HK-2 (cell line): ENCODE measurements at regions not wholly inside any gene's neighbourhood (a gene's known extent, or its start where the extent isn't known, plus 50 kb on each side); places are given as distances from the start of the nearest gene placed in this dataset.
"Not testable (repeated sequence)": the region's sequence is repeated elsewhere in the genome, so short reads cannot be mapped to it uniquely, and the experiment has no call there.

Source experiments
- DNase-seq: peaks from one replicate; pipeline ENCODE4 v3.0.0-alpha.2; 2018; ENCODE audit not compliant: unreplicated experiment

- DNase-seq, result no peak
Measured at GRCh38 chr11:13782390-13783075, 114.1 kb downstream of the FAR1 start.

- no peak for DNase-seq
Measured at GRCh38 chr11:13784441-13784840, 116.0 kb downstream of the FAR1 start.

- no peak for DNase-seq
Measured at GRCh38 chr11:13784855-13785254, 116.4 kb downstream of the FAR1 start.

GRCh38 chr11:13786688-13787087 lies 118.2 kb downstream of the FAR1 start:
- no peak for DNase-seq

- DNase-seq, result not testable (repeated sequence)
Measured at GRCh38 chr11:13797616-13798015, 129.1 kb downstream of the FAR1 start.

GRCh38 chr11:13800901-13801300 lies 132.4 kb downstream of the FAR1 start:
- no peak for DNase-seq

- DNase-seq, result no peak
Measured at GRCh38 chr11:13818325-13818724, 144.2 kb upstream of the SPON1 start.

GRCh38 chr11:13826505-13827278 lies 135.8 kb upstream of the SPON1 start:
- DNase-seq, result no peak

- no peak for DNase-seq
Measured at GRCh38 chr11:13831696-13832095, 130.8 kb upstream of the SPON1 start.

- DNase-seq, result no peak
Measured at GRCh38 chr11:13834463-13834862, 128.1 kb upstream of the SPON1 start.

- no peak for DNase-seq
Measured at GRCh38 chr11:13836666-13837065, 125.9 kb upstream of the SPON1 start.

GRCh38 chr11:13837286-13837685 lies 125.2 kb upstream of the SPON1 start:
- DNase-seq, result no peak

GRCh38 chr11:13841393-13841792 lies 121.1 kb upstream of the SPON1 start:
- DNase-seq, result no peak

- DNase-seq, result no peak
Measured at GRCh38 chr11:13848031-13848430, 114.5 kb upstream of the SPON1 start.

- no peak for DNase-seq
Measured at GRCh38 chr11:13850231-13851005, 112.1 kb upstream of the SPON1 start.

GRCh38 chr11:13851691-13852090 lies 110.8 kb upstream of the SPON1 start:
- DNase-seq, result no peak

GRCh38 chr11:13852481-13852880 lies 110.0 kb upstream of the SPON1 start:
- no peak for DNase-seq

GRCh38 chr11:13857828-13858227 lies 104.7 kb upstream of the SPON1 start:
- no peak for DNase-seq

GRCh38 chr11:13859892-13860291 lies 102.6 kb upstream of the SPON1 start:
- DNase-seq, result no peak

GRCh38 chr11:13861411-13861810 lies 101.1 kb upstream of the SPON1 start:
- no peak for DNase-seq

- no peak for DNase-seq
Measured at GRCh38 chr11:13862845-13863392, 99.6 kb upstream of the SPON1 start.

- no peak for DNase-seq
Measured at GRCh38 chr11:13868710-13869397, 93.7 kb upstream of the SPON1 start.
